ENCODE measurements at regions not wholly inside any gene's neighbourhood (a gene's known extent, or its start where the extent isn't known, plus 50 kb on each side); places are given as distances from the start of the nearest gene placed in this dataset.
A peak's percentile ranks its signal among the peaks of the same experiment; 100 is the strongest.

GRCh38 chr10:109022417-109023049 is 900.8 kb downstream of the XPNPEP1 start:
- H3K9ac ChIP-seq (ENCODE audit: low read depth, low read length, poor library complexity, severe bottlenecking), result no peak overlapping the region
- no peak overlapping the region for H2AFZ ChIP-seq (ENCODE audit: low read length)
- H3F3A ChIP-seq (ENCODE audit: low read depth), result no peaks in the 10 kb centered on the region
- H3K27me3 ChIP-seq (ENCODE audit: insufficient read depth, low read length, poor library complexity, severe bottlenecking), result no peaks in the 10 kb centered on the region
- H3K4me2 ChIP-seq (ENCODE audit: low read depth, low read length, poor library complexity, severe bottlenecking), result no peak overlapping the region
- H3K9me2 ChIP-seq (replicated peaks; ENCODE audit: low read depth, low read length), result no peaks in the 10 kb centered on the region
- H3K9me3 ChIP-seq (ENCODE audit: insufficient read depth, low read depth, low read length), result no peaks in the 10 kb centered on the region
- no peaks in the 10 kb centered on the region for H3K4me1 ChIP-seq (ENCODE audit: insufficient read depth, low read length, poor library complexity, severe bottlenecking)
- H3K36me3 ChIP-seq (ENCODE audit: insufficient read depth, low read length), result no peaks in the 10 kb centered on the region
- no peak overlapping the region for H3K4me3 ChIP-seq (ENCODE audit: low read length, poor library complexity, severe bottlenecking)
- no peaks in the 10 kb centered on the region for H3K79me2 ChIP-seq (ENCODE audit: insufficient read depth, low read length)
- no peak for TF ChIP-seq CTCF (conservative IDR thresholded peaks at IDR 0.05; ENCODE audit: low read length)
- no peak for TF ChIP-seq EZH2phosphoT487 (IDR thresholded peaks at IDR 0.05; ENCODE audit: borderline replicate concordance)
- no peaks in the 10 kb centered on the region for H4K20me1 ChIP-seq (ENCODE audit: insufficient read depth, low read length, poor library complexity, severe bottlenecking)

- H3K9me3 ChIP-seq (ENCODE audit: insufficient read depth, low read depth, low read length), result no peaks in the 10 kb centered on the region
- TF ChIP-seq EZH2phosphoT487 (IDR thresholded peaks at IDR 0.05; ENCODE audit: borderline replicate concordance) (no peak), CTCF (conservative IDR thresholded peaks at IDR 0.05; ENCODE audit: low read length) (peak; percentile 29; the same call in 1 of the 2 replicates)
Measured at GRCh38 chr10:109019001-109019424, 904.3 kb downstream of the XPNPEP1 start.

GRCh38 chr10:109007514-109007913 is 915.8 kb downstream of the XPNPEP1 start:
- Histone ChIP-seq H3K9me3 (ENCODE audit: insufficient read depth, low read depth, low read length) (no peaks in the 10 kb centered on the region), H2AFZ (ENCODE audit: low read length) (no peak overlapping the region), H3K4me3 (ENCODE audit: low read length, poor library complexity, severe bottlenecking) (no peak overlapping the region), H3K9ac (ENCODE audit: low read depth, low read length, poor library complexity, severe bottlenecking) (no peak overlapping the region), H4K20me1 (ENCODE audit: insufficient read depth, low read length, poor library complexity, severe bottlenecking) (no peaks in the 10 kb centered on the region), H3K36me3 (ENCODE audit: insufficient read depth, low read length) (no peaks in the 10 kb centered on the region), H3K4me1 (ENCODE audit: insufficient read depth, low read length, poor library complexity, severe bottlenecking) (no peaks in the 10 kb centered on the region), H3K79me2 (ENCODE audit: insufficient read depth, low read length) (no peaks in the 10 kb centered on the region), H3K27me3 (ENCODE audit: insufficient read depth, low read length, poor library complexity, severe bottlenecking) (no peaks in the 10 kb centered on the region), H3K4me2 (ENCODE audit: low read depth, low read length, poor library complexity, severe bottlenecking) (no peak overlapping the region), H3F3A (ENCODE audit: low read depth) (no peaks in the 10 kb centered on the region), H3K9me2 (replicated peaks; ENCODE audit: low read depth, low read length) (no peaks in the 10 kb centered on the region)
- TF ChIP-seq EZH2phosphoT487 (IDR thresholded peaks at IDR 0.05; ENCODE audit: borderline replicate concordance) (no peak), CTCF (conservative IDR thresholded peaks at IDR 0.05; ENCODE audit: low read length) (no peak)

More at GRCh38 chr10:109019001-109019424, 904.3 kb downstream of the XPNPEP1 start:
- Histone ChIP-seq H4K20me1 (ENCODE audit: insufficient read depth, low read length, poor library complexity, severe bottlenecking) (no peaks in the 10 kb centered on the region), H2AFZ (ENCODE audit: low read length) (no peak overlapping the region), H3K4me3 (ENCODE audit: low read length, poor library complexity, severe bottlenecking) (no peak overlapping the region), H3K9me2 (replicated peaks; ENCODE audit: low read depth, low read length) (no peaks in the 10 kb centered on the region), H3K9ac (ENCODE audit: low read depth, low read length, poor library complexity, severe bottlenecking) (no peak overlapping the region), H3K27me3 (ENCODE audit: insufficient read depth, low read length, poor library complexity, severe bottlenecking) (no peaks in the 10 kb centered on the region), H3F3A (ENCODE audit: low read depth) (no peaks in the 10 kb centered on the region), H3K36me3 (ENCODE audit: insufficient read depth, low read length) (no peaks in the 10 kb centered on the region), H3K4me2 (ENCODE audit: low read depth, low read length, poor library complexity, severe bottlenecking) (no peak overlapping the region), H3K79me2 (ENCODE audit: insufficient read depth, low read length) (no peaks in the 10 kb centered on the region), H3K4me1 (ENCODE audit: insufficient read depth, low read length, poor library complexity, severe bottlenecking) (no peaks in the 10 kb centered on the region)

Measured in Loucy (cell line).